ENCODE measurements at regions not wholly inside any gene's neighbourhood (a gene's known extent, or its start where the extent isn't known, plus 50 kb on each side); places are given as distances from the start of the nearest gene placed in this dataset.

GRCh38 chr7:18434171-18434570, 61.4 kb upstream of the HDAC9 start:
- H4K91ac ChIP-seq (ENCODE audit: low read depth, low read length, poor library complexity), result no peak overlapping the region
- no peak overlapping the region for H2BK15ac ChIP-seq (ENCODE audit: low read length)
- H3K27me3 ChIP-seq (ENCODE audit: control insufficient read depth in 3 of 3, insufficient read depth in 3 of 3, low read depth in 1 of 3, low read length in 3 of 3), result no peaks in the 10 kb centered on the region
- H3K4me3 ChIP-seq (ENCODE audit: low read length in 2 of 2), result no peak overlapping the region
- H3K79me1 ChIP-seq (ENCODE audit: low read depth, low read length), result no peaks in the 10 kb centered on the region
- no peaks in the 10 kb centered on the region for H3K4me1 ChIP-seq (ENCODE audit: control insufficient read depth in 2 of 2, insufficient read depth in 1 of 2, low read depth in 1 of 2, low read length in 2 of 2)
- H3K23ac ChIP-seq (ENCODE audit: low read depth, low read length, poor library complexity), result no peak overlapping the region
- H2BK120ac ChIP-seq (ENCODE audit: low read depth, low read length), result no peak overlapping the region
- H2AK5ac ChIP-seq (ENCODE audit: low read depth, low read length), result no peak overlapping the region
- WGBS, 2 donors (ENCODE audit: extremely low coverage in 2 of 2, insufficient read length in 2 of 2, insufficient replicate concordance in 1 of 2), result no CpG with 5 or more reads among the region's 6 CpGs
- no peak overlapping the region for H3K18ac ChIP-seq (ENCODE audit: low read length)
- no peak overlapping the region for H2BK5ac ChIP-seq (ENCODE audit: low read length)
- H3K27ac ChIP-seq (replicated peaks; ENCODE audit: low read length), result no peak overlapping the region
- H3K4me2 ChIP-seq (ENCODE audit: insufficient read depth, low read length, poor library complexity, severe bottlenecking), result no peak overlapping the region
- H4K8ac ChIP-seq (ENCODE audit: low read depth, low read length), result no peak overlapping the region
- no peak for DNase-seq (ENCODE audit: low spot score)
- no peaks in the 10 kb centered on the region for H3K36me3 ChIP-seq (replicated peaks in 1 of 2; ENCODE audit: control insufficient read depth in 2 of 2, insufficient read depth in 2 of 2, low read length in 2 of 2)
- H2BK12ac ChIP-seq (ENCODE audit: low read length), result no peak overlapping the region
- H2AFZ ChIP-seq (ENCODE audit: low read length), result no peak overlapping the region
- no peak overlapping the region for H3K14ac ChIP-seq (ENCODE audit: low read length)
- H3K9me3 ChIP-seq (replicated peaks in 1 of 2; ENCODE audit: control insufficient read depth in 2 of 2, insufficient read depth in 1 of 2, low read depth in 1 of 2, low read length in 2 of 2), result no peaks in the 10 kb centered on the region
- H3K9ac ChIP-seq (ENCODE audit: low read depth, low read length, poor library complexity), result no peak overlapping the region
- H3K4ac ChIP-seq (ENCODE audit: low read length), result no peak overlapping the region

GRCh38 chr7:18437101-18437500, 58.4 kb upstream of the HDAC9 start:
- Histone ChIP-seq H4K91ac (ENCODE audit: low read depth, low read length, poor library complexity) (no peak overlapping the region), H2BK5ac (ENCODE audit: low read length) (no peak overlapping the region), H3K23ac (ENCODE audit: low read depth, low read length, poor library complexity) (no peak overlapping the region), H3K9me3 (replicated peaks in 1 of 2; ENCODE audit: control insufficient read depth in 2 of 2, insufficient read depth in 1 of 2, low read depth in 1 of 2, low read length in 2 of 2) (no peaks in the 10 kb centered on the region), H2BK120ac (ENCODE audit: low read depth, low read length) (no peak overlapping the region), H3K9ac (ENCODE audit: low read depth, low read length, poor library complexity) (no peak overlapping the region), H3K79me1 (ENCODE audit: low read depth, low read length) (no peaks in the 10 kb centered on the region), H3K18ac (ENCODE audit: low read length) (no peak overlapping the region), H3K27me3 (ENCODE audit: control insufficient read depth in 3 of 3, insufficient read depth in 3 of 3, low read depth in 1 of 3, low read length in 3 of 3) (no peaks in the 10 kb centered on the region), H2AFZ (ENCODE audit: low read length) (no peak overlapping the region), H3K4me1 (ENCODE audit: control insufficient read depth in 2 of 2, insufficient read depth in 1 of 2, low read depth in 1 of 2, low read length in 2 of 2) (no peaks in the 10 kb centered on the region), H2BK15ac (ENCODE audit: low read length) (no peak overlapping the region), H3K27ac (replicated peaks; ENCODE audit: low read length) (no peak overlapping the region), H3K4ac (ENCODE audit: low read length) (no peak overlapping the region), H3K36me3 (replicated peaks in 1 of 2; ENCODE audit: control insufficient read depth in 2 of 2, insufficient read depth in 2 of 2, low read length in 2 of 2) (no peaks in the 10 kb centered on the region), H3K14ac (ENCODE audit: low read length) (no peak overlapping the region), H3K4me2 (ENCODE audit: insufficient read depth, low read length, poor library complexity, severe bottlenecking) (no peak overlapping the region), H2AK5ac (ENCODE audit: low read depth, low read length) (no peak overlapping the region), H2BK12ac (ENCODE audit: low read length) (no peak overlapping the region), H3K4me3 (ENCODE audit: low read length in 2 of 2) (no peak overlapping the region), H4K8ac (ENCODE audit: low read depth, low read length) (no peak overlapping the region)
- DNase-seq (ENCODE audit: low spot score), result no peak
- no CpG with 5 or more reads among the region's 1 CpG for WGBS, 2 donors (ENCODE audit: extremely low coverage in 2 of 2, insufficient read length in 2 of 2, insufficient replicate concordance in 1 of 2)

DNA sequence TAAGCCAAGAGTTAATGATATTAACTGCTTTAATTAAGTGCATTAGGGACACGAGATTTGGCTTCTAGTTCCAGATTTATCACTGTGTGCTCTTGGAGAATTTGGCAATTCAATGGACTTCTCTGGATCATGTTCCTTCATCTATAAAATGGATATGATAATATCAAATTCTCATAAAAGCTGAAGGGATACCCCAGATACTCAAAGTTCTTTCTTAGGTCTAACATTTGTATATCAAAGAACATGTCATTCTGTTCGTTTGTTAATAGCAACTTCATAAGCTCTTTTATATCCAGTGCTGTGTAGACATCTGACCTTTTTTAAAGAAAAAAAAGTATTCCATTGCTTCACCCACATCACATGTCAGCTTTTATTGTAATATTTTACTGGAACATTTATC, 54.6 kb upstream of the HDAC9 start:
- no peak overlapping the region for H2AFZ ChIP-seq (ENCODE audit: low read length)
- H3K27ac ChIP-seq (replicated peaks; ENCODE audit: low read length), result no peak overlapping the region
- H3K4ac ChIP-seq (ENCODE audit: low read length), result no peak overlapping the region
- H3K36me3 ChIP-seq (replicated peaks in 1 of 2; ENCODE audit: control insufficient read depth in 2 of 2, insufficient read depth in 2 of 2, low read length in 2 of 2), result no peaks in the 10 kb centered on the region
- H3K4me3 ChIP-seq (ENCODE audit: low read length in 2 of 2), result no peak overlapping the region
- no peak overlapping the region for H3K23ac ChIP-seq (ENCODE audit: low read depth, low read length, poor library complexity)
- no peak overlapping the region for H2BK12ac ChIP-seq (ENCODE audit: low read length)
- H2BK15ac ChIP-seq (ENCODE audit: low read length), result no peak overlapping the region
- peaks cover 0 to 11% of the 10 kb centered on the region in 2 donors for H3K4me1 ChIP-seq (ENCODE audit: control insufficient read depth in 2 of 2, insufficient read depth in 1 of 2, low read depth in 1 of 2, low read length in 2 of 2)
- H3K4me2 ChIP-seq (ENCODE audit: insufficient read depth, low read length, poor library complexity, severe bottlenecking), result no peak overlapping the region
- H3K14ac ChIP-seq (ENCODE audit: low read length), result no peak overlapping the region
- WGBS, 2 donors (ENCODE audit: extremely low coverage in 2 of 2, insufficient read length in 2 of 2, insufficient replicate concordance in 1 of 2), result no CpG with 5 or more reads among the region's 2 CpGs
- H3K79me1 ChIP-seq (ENCODE audit: low read depth, low read length), result no peaks in the 10 kb centered on the region
- no peak overlapping the region for H4K8ac ChIP-seq (ENCODE audit: low read depth, low read length)
- DNase-seq (ENCODE audit: low spot score), result no peak
- no peak overlapping the region for H3K9ac ChIP-seq (ENCODE audit: low read depth, low read length, poor library complexity)
- no peak overlapping the region for H2AK5ac ChIP-seq (ENCODE audit: low read depth, low read length)
- no peak overlapping the region for H2BK120ac ChIP-seq (ENCODE audit: low read depth, low read length)
- H3K27me3 ChIP-seq (ENCODE audit: control insufficient read depth in 3 of 3, insufficient read depth in 3 of 3, low read depth in 1 of 3, low read length in 3 of 3), result no peaks in the 10 kb centered on the region
- no peak overlapping the region for H3K18ac ChIP-seq (ENCODE audit: low read length)
- no peak overlapping the region for H2BK5ac ChIP-seq (ENCODE audit: low read length)
- no peaks in the 10 kb centered on the region for H3K9me3 ChIP-seq (replicated peaks in 1 of 2; ENCODE audit: control insufficient read depth in 2 of 2, insufficient read depth in 1 of 2, low read depth in 1 of 2, low read length in 2 of 2)
- no peak overlapping the region for H4K91ac ChIP-seq (ENCODE audit: low read depth, low read length, poor library complexity)

GRCh38 chr7:18444826-18445225, 50.7 kb upstream of the HDAC9 start:
- Histone ChIP-seq H3K9ac (ENCODE audit: low read depth, low read length, poor library complexity) (no peak overlapping the region), H2BK120ac (ENCODE audit: low read depth, low read length) (no peak overlapping the region), H3K18ac (ENCODE audit: low read length) (no peak overlapping the region), H3K36me3 (replicated peaks in 1 of 2; ENCODE audit: control insufficient read depth in 2 of 2, insufficient read depth in 2 of 2, low read length in 2 of 2) (no peaks in the 10 kb centered on the region), H2AK5ac (ENCODE audit: low read depth, low read length) (no peak overlapping the region), H3K79me1 (ENCODE audit: low read depth, low read length) (no peaks in the 10 kb centered on the region), H3K4me1 (ENCODE audit: control insufficient read depth in 2 of 2, insufficient read depth in 1 of 2, low read depth in 1 of 2, low read length in 2 of 2) (peaks cover 0 to 13% of the 10 kb centered on the region in 2 donors), H3K4ac (ENCODE audit: low read length) (no peak overlapping the region), H3K23ac (ENCODE audit: low read depth, low read length, poor library complexity) (no peak overlapping the region), H3K27me3 (ENCODE audit: control insufficient read depth in 3 of 3, insufficient read depth in 3 of 3, low read depth in 1 of 3, low read length in 3 of 3) (no peaks in the 10 kb centered on the region), H3K14ac (ENCODE audit: low read length) (no peak overlapping the region), H3K27ac (replicated peaks; ENCODE audit: low read length) (no peak overlapping the region), H2BK12ac (ENCODE audit: low read length) (no peak overlapping the region), H3K4me3 (ENCODE audit: low read length in 2 of 2) (no peak overlapping the region), H3K9me3 (replicated peaks in 1 of 2; ENCODE audit: control insufficient read depth in 2 of 2, insufficient read depth in 1 of 2, low read depth in 1 of 2, low read length in 2 of 2) (no peaks in the 10 kb centered on the region), H3K4me2 (ENCODE audit: insufficient read depth, low read length, poor library complexity, severe bottlenecking) (no peak overlapping the region), H4K8ac (ENCODE audit: low read depth, low read length) (no peak overlapping the region), H2BK15ac (ENCODE audit: low read length) (no peak overlapping the region), H2AFZ (ENCODE audit: low read length) (no peak overlapping the region), H4K91ac (ENCODE audit: low read depth, low read length, poor library complexity) (no peak overlapping the region), H2BK5ac (ENCODE audit: low read length) (no peak overlapping the region)
- DNase-seq (ENCODE audit: low spot score), result no peak
- WGBS, 2 donors (ENCODE audit: extremely low coverage in 2 of 2, insufficient read length in 2 of 2, insufficient replicate concordance in 1 of 2), result no CpG with 5 or more reads among the region's 1 CpG
